HEK293T (cell line): ENCODE measurements at regions not wholly inside any gene's neighbourhood (a gene's known extent, or its start where the extent isn't known, plus 50 kb on each side); places are given as distances from the start of the nearest gene placed in this dataset.

Source experiments
- CTCF ChIA-PET: fragments of 350-600 bp; formaldehyde crosslinking; extraction: SDS; loops from one replicate; lab custom pipeline; 2021; ENCODE audit warnings: antibody characterized with exemption, inconsistent platforms; lab: Yijun Ruan, JAX
- POLR2A ChIA-PET: fragments of 350-600 bp; formaldehyde crosslinking; extraction: SDS; loops from one replicate; lab custom pipeline; 2020; ENCODE audit warnings: antibody characterized with exemption, inconsistent platforms; lab: Yijun Ruan, JAX
- DNase-seq: peaks from one replicate; pipeline ENCODE4 v3.0.0; 2012; ENCODE audit warnings: mixed read lengths; ENCODE audit errors: extremely low spot score
- ARNT ChIP-seq: fragments of 450-650 bp; IDR thresholded peaks from 2 replicates; pipeline ENCODE4 v1.6.1; 2017; ENCODE audit warnings: mild to moderate bottlenecking
- BHLHE40 ChIP-seq: fragments of 450-650 bp; IDR thresholded peaks from 2 replicates; pipeline ENCODE4 v1.6.1; 2016; ENCODE audit warnings: mild to moderate bottlenecking, moderate library complexity, borderline replicate concordance
- CTBP1 ChIP-seq: fragments of 450-650 bp; IDR thresholded peaks from 2 replicates; pipeline ENCODE4 v1.6.1; 2016; ENCODE audit warnings: borderline replicate concordance
- ELF4 ChIP-seq: fragments of 450-650 bp; IDR thresholded peaks from 2 replicates; pipeline ENCODE4 v1.6.1; 2017; ENCODE audit warnings: antibody characterized with exemption
- FOXA1 ChIP-seq: fragments of 450-650 bp; IDR thresholded peaks from 2 replicates; pipeline ENCODE4 v1.6.1; 2016; ENCODE audit warnings: mild to moderate bottlenecking
- FOXK2 ChIP-seq: fragments of 450-650 bp; IDR thresholded peaks from 2 replicates; pipeline ENCODE4 v1.6.1; 2016; ENCODE audit warnings: mild to moderate bottlenecking
- FOXM1 ChIP-seq: fragments of 450-650 bp; IDR thresholded peaks from 2 replicates; pipeline ENCODE4 v1.6.1; 2017; ENCODE audit warnings: mild to moderate bottlenecking, borderline replicate concordance
- HDGF ChIP-seq: fragments of 450-650 bp; IDR thresholded peaks from 2 replicates; pipeline ENCODE4 v1.6.1; 2017; ENCODE audit warnings: antibody characterized with exemption, borderline replicate concordance
- L3MBTL2 ChIP-seq: fragments of 450-650 bp; conservative IDR thresholded peaks from 2 replicates; pipeline ENCODE4 v1.6.1; 2016; ENCODE audit warnings: mild to moderate bottlenecking
- LEF1 ChIP-seq: fragments of 450-650 bp; IDR thresholded peaks from 2 replicates; pipeline ENCODE4 v1.6.1; 2017; ENCODE audit warnings: mild to moderate bottlenecking, borderline replicate concordance
- NFRKB ChIP-seq: fragments of 450-650 bp; IDR thresholded peaks from 2 replicates; pipeline ENCODE4 v1.6.1; 2016; ENCODE audit warnings: mild to moderate bottlenecking, moderate library complexity
- SP1 ChIP-seq: fragments of 450-650 bp; IDR thresholded peaks from 2 replicates; pipeline ENCODE4 v1.6.1; 2017
- SUZ12 ChIP-seq: fragments of 450-650 bp; IDR thresholded peaks from 2 replicates; pipeline ENCODE4 v1.6.1; 2016; ENCODE audit warnings: mild to moderate bottlenecking
- TARDBP ChIP-seq: fragments of 450-650 bp; IDR thresholded peaks from 2 replicates; pipeline ENCODE4 v1.6.1; 2016
- ZNF384 ChIP-seq: fragments of 450-650 bp; IDR thresholded peaks from 2 replicates; pipeline ENCODE4 v1.6.1; 2016
- TF ChIP-seq, protein P1 (sequence below): fragments of 450-650 bp; IDR thresholded peaks from 2 replicates; pipeline ENCODE4 v1.6.1; 2016

DNA sequence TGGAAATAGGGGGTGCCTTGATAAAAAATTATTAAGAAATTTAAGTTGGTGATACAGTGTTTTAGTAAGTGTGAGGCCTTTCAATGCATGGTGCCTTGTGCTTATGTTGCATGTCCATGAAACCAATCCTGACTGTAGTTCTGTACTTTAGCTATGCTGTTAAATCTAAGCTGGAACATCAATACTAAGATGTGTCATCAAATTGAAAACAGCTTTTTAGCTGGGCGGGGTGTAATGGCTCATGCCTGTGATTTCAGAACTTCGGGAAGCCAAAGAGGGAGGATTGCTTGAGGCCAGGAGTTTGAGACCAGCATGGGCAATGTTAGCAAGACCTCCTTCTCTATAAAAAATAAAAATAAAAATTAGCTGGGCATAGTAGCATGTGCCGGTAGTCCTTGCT lies 930.3 kb upstream of the PCDH9 start:
- no peak for DNase-seq
- POLR2A ChIA-PET, result no interaction called here

GRCh38 chr13:68152414-68152813 lies 922.3 kb upstream of the PCDH9 start:
- ChIA-PET POLR2A (no interaction called here), CTCF (no interaction called here)
- no peak for TF ChIP-seq ARNT
- no peak for DNase-seq

More for the DNA sequence above, 930.3 kb upstream of the PCDH9 start:
- CTCF ChIA-PET, result interaction anchor here (0.6 kb wide), 1 partner anchor 232 kb away, joined by 3 read pairs; no protein-coding TSS in a partner anchor
- TF ChIP-seq CTBP1, result no peak

DNA sequence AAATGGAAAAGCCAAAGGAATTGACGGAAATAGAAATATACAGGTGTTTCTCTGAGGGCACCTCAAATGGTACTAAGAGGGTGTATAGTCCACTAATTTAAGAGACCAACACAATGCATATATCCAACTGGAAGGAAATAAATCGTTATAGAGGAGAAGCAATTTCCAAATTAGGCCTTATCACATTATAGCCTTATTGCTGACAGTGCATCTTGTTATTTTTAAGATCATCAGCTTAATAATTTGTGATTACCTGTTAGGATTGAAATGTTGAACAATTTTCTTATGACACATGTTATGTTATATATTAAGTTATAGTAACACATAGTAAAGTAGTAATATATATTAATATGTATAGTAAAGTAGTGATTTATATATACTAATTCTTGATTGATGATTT lies 915.7 kb upstream of the PCDH9 start:
- TF ChIP-seq FOXM1 (no peak), SUZ12 (no peak), ZNF384 (no peak)
- ChIA-PET POLR2A (no interaction called here), CTCF (no interaction called here)
- no peak for DNase-seq

DNA sequence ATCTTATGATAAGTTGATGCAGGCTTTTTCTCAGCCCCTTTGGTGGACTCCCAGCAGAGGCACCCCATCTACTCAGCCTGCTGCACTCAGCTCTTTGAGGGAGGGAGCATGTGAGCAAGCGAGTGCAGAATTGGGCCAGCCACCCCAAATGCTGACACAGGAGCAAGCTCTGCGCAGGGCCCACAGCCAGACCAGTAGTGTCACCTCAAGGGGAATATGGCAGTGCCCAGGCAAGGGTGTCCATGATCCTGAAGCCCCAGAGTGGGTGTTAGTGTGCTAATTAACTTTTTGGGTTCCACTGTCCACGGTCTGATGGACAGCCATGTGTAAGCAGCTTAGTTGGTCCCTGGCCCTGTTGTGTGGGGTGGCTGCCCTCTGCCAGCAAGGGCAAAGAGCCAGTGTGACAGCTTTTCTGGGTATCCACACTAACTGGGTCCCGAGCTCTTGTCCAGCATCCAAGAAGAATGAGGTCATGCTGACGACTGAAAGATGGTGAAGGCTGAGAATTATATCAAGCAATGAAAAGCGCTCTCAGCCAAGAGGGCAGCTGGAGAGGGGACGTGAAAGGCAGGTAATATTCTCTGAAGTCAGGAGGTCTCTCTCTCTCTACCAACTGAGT lies 898.3 kb upstream of the PCDH9 start:
- no peak for TF ChIP-seq FOXK2
- POLR2A ChIA-PET, result no interaction called here
- CTCF ChIA-PET, result interaction anchor here (0.6 kb wide), 1 partner anchor 24 kb away, joined by 3 read pairs; no protein-coding TSS in a partner anchor
- DNase-seq, result no peak

DNA sequence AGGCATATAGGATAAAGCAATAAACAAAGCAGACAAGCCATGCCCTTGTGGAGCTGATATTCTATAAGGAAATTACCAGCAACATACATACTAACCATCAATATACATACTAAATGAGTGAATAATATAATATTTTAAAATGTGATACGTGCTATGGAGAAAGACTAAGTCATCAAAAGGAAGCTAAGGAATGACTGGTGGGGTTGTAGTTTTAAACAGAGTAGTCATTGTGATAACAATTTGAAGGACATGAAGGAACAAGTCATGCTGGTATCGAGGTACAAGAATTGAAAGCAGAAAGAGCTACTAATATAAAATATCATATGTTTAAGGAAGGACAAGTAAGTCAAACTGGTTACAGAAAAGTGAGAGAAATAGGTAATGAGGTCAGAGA lies 894.9 kb upstream of the PCDH9 start:
- ChIA-PET POLR2A (no interaction called here), CTCF (interaction anchor here (1.3 kb wide), 1 partner anchor 9 kb away, joined by 4 read pairs; no protein-coding TSS in a partner anchor)
- no peak for DNase-seq
- no peak for TF ChIP-seq CTBP1
- no peak for TF ChIP-seq SP1
- TF ChIP-seq HDGF, result no peak
- no peak for TF ChIP-seq NFRKB
- TF ChIP-seq, protein P1, sequence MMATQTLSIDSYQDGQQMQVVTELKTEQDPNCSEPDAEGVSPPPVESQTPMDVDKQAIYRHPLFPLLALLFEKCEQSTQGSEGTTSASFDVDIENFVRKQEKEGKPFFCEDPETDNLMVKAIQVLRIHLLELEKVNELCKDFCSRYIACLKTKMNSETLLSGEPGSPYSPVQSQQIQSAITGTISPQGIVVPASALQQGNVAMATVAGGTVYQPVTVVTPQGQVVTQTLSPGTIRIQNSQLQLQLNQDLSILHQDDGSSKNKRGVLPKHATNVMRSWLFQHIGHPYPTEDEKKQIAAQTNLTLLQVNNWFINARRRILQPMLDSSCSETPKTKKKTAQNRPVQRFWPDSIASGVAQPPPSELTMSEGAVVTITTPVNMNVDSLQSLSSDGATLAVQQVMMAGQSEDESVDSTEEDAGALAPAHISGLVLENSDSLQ, result no peak
- TF ChIP-seq L3MBTL2, result no peak
- no peak for TF ChIP-seq SUZ12
- TF ChIP-seq FOXA1, result no peak
- TF ChIP-seq FOXK2, result no peak
- no peak for TF ChIP-seq FOXM1
- TF ChIP-seq ARNT, result no peak
- TF ChIP-seq LEF1, result no peak

DNA sequence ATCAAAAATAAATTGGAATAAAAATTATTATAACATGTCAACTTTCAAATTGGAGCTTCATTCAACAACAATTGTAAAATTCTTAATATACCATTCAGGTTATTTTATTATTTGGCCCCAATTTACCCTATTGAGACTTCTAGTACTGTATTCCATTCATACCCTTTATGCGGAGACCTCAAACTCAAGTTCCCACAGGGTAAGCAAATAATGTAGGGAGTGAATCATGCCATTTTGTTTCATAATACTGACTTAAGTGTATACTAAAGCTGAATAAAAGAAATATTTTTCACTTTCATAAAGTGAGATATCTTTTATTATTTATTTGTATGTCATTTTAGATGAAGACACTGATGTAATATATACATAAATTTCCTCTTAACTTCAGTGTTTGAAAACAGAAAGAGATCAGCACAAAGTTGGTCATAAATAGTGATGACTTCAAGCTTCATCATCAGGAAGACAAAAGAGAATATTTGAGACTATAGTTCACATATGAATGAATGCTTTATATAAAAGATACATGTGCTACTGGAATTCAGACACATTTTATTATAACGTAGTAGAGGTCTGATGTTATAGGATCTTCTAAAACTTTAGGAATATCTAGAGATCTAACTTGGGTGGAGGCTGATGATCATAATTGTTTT lies 894.4 kb upstream of the PCDH9 start:
- POLR2A ChIA-PET, result no interaction called here
- TF ChIP-seq FOXA1 (no peak), BHLHE40 (no peak), FOXK2 (no peak), FOXM1 (no peak), NFRKB (no peak), L3MBTL2 (no peak), HDGF (no peak), LEF1 (no peak), SUZ12 (no peak), ARNT (no peak), ELF4 (no peak), TARDBP (no peak), ZNF384 (no peak), SP1 (no peak), CTBP1 (no peak)
- TF ChIP-seq, protein P1, result no peak
- no peak for DNase-seq
- CTCF ChIA-PET, result interaction anchor here (1.3 kb wide), 1 partner anchor 9 kb away, joined by 4 read pairs; no protein-coding TSS in a partner anchor

GRCh38 chr13:68110178-68110768 lies 880.1 kb upstream of the PCDH9 start:
- CTCF ChIA-PET, result no interaction called here
- TF ChIP-seq SP1 (no peak), SUZ12 (no peak), BHLHE40 (no peak), NFRKB (no peak)
- no peak for DNase-seq
- POLR2A ChIA-PET, result no interaction called here

GRCh38 chr13:68107667-68108066 lies 877.5 kb upstream of the PCDH9 start:
- CTCF ChIA-PET, result interaction anchor here (0.6 kb wide), 1 partner anchor 223 kb away, joined by 3 read pairs; no protein-coding TSS in a partner anchor
- POLR2A ChIA-PET, result no interaction called here
- DNase-seq, result no peak
- no peak for TF ChIP-seq FOXA1
- TF ChIP-seq LEF1, result no peak
- no peak for TF ChIP-seq ARNT
- no peak for TF ChIP-seq L3MBTL2
- no peak for TF ChIP-seq FOXM1
- no peak for TF ChIP-seq NFRKB
- TF ChIP-seq TARDBP, result no peak
- TF ChIP-seq HDGF, result no peak
- TF ChIP-seq, protein P1, result no peak
- no peak for TF ChIP-seq CTBP1
- no peak for TF ChIP-seq ZNF384
- no peak for TF ChIP-seq FOXK2
- TF ChIP-seq ELF4, result no peak
- no peak for TF ChIP-seq BHLHE40
- TF ChIP-seq SP1, result no peak
- no peak for TF ChIP-seq SUZ12
